ENCODE measurements at regions not wholly inside any gene's neighbourhood (a gene's known extent, or its start where the extent isn't known, plus 50 kb on each side); places are given as distances from the start of the nearest gene placed in this dataset.
A peak's percentile ranks its signal among the peaks of the same experiment; 100 is the strongest.

GRCh38 chr2:172234716-172235691 lies 132.3 kb upstream of the DLX2 start:
- TF ChIP-seq CTCF (IDR thresholded peaks at IDR 0.05) (peak; percentile 33), EZH2 (IDR thresholded peaks at IDR 0.05) (peak; percentile 53), EZH2phosphoT487 (IDR thresholded peaks at IDR 0.05) (peak; percentile 41)

Data from neural progenitor cell (in vitro differentiated cells).